HG02852 (cell line): ENCODE measurements at regions not wholly inside any gene's neighbourhood (a gene's known extent, or its start where the extent isn't known, plus 50 kb on each side); places are given as distances from the start of the nearest gene placed in this dataset.
"Not testable (repeated sequence)": the region's sequence is repeated elsewhere in the genome, so short reads cannot be mapped to it uniquely, and the experiment has no call there.

Experiments
- ATAC-seq: cut with Tn5 transposase; IDR thresholded peaks from one replicate; pipeline ENCODE4 v1.9.1; 2021; ENCODE audit warnings: mild to moderate bottlenecking, moderate library complexity; ENCODE audit not compliant: unreplicated experiment

- no peak for ATAC-seq
These were observed 1343.7 kb upstream of the GOT2 start for GRCh38 chr16:60077861-60078260.

- no peak for ATAC-seq
These were observed 1340.3 kb upstream of the GOT2 start for GRCh38 chr16:60074378-60074777.

GRCh38 chr16:60073376-60073775 lies 1339.3 kb upstream of the GOT2 start:
- no peak for ATAC-seq

- ATAC-seq, result no peak
These were observed 1329.9 kb upstream of the GOT2 start for GRCh38 chr16:60064026-60064425.

DNA sequence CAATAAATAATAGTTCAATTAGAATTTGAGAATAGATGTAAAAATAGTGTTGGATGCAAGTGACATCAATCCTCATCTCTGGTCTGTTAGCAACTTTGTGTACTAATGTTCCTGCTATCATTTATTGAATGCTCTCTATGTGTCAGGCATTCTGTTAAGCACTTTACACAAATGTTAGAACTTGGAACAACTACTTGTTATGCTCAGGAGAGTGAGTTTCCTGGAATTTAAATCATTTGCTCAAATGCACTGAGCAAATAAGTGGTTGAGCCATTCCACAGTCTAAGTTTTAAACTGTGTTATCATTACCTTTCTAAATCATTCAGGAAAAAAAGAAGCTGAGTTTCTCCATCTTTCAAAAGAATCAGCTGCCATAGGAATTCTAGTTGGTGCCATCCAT lies 1327.3 kb upstream of the GOT2 start:
- ATAC-seq, result no peak

- ATAC-seq, result no peak
These were observed 1326.6 kb upstream of the GOT2 start for GRCh38 chr16:60060731-60061130.

DNA sequence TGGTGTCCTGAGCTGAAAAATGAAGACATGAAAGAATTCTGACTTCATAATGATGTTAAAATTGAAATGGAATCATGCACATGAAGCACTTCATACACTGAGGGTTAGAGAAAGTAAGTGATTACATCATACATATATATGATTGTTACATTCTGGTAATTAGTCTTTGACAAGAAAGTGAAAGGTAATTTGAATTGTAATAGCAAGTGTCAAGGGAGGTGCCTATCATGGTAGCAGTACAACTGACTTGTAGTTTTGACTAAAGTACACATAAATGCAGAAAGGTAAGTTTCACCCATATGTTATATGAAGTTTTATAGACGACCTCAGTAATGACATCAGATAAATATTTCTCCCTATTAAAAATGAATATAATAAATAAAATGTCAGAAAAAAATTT lies 1325.0 kb upstream of the GOT2 start:
- ATAC-seq, result no peak

GRCh38 chr16:60041671-60042070 lies 1307.6 kb upstream of the GOT2 start:
- no peak for ATAC-seq

- no peak for ATAC-seq
These were observed 1297.6 kb upstream of the GOT2 start for GRCh38 chr16:60031740-60032139.

GRCh38 chr16:60027351-60027750 lies 1293.2 kb upstream of the GOT2 start:
- no peak for ATAC-seq

DNA sequence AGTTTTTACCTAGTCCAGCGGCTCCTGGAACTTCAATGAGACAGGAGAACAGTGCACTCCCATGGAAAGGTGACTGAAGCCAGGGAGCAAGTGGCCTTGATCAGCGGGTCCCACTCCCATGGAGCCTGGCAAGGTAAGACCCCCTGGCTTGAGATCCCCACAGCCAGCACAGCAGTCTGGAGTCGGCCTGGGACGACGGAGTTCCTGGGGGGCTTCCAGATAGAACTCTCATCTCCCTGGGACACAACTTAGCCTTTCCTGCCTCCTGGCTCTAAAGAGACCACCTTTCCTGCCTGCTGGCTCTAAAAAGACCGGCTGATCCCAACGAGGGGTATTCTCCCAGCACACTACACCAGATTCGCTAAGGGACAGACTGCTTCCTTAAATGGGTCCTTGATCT lies 1279.0 kb upstream of the GOT2 start:
- no peak for ATAC-seq

DNA sequence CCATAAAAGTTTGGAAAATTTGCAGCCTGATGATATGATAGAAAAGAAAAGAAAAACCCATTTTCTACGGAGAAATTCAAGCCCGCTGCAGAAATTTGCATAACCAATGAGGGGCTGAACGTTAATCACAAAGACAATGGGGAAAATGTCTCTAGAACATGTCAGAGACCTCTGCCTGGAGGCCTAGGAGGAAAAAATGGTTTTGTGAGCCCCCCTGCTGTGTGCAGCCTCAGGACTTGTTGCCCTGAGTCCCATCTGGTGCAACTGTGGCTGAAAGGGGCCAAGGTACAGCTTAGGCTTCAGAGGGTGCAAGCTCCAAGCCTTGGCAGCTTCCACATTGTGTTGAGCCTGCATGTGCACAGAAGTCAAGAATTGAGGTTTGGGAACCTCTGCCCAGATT lies 1267.4 kb upstream of the GOT2 start:
- ATAC-seq, result no peak

DNA sequence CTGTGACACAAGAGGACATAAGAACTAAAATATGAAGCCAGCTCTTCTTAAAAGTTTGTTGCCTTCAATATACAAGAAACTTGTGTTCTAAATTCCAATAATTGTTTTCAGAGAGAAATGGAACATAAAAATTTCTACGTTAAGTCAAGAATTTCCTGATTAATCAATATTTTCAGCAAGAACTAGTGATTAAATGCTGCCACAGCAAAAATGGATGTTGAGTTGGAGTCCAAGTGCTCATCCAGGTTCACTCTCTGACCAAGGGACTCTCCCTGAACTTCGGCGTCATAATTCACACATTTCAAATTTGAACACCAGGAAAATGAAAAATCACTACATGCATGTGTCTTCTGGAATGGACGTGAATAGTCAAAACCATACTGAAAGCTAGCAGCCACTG lies 1263.6 kb upstream of the GOT2 start:
- ATAC-seq, result no peak

DNA sequence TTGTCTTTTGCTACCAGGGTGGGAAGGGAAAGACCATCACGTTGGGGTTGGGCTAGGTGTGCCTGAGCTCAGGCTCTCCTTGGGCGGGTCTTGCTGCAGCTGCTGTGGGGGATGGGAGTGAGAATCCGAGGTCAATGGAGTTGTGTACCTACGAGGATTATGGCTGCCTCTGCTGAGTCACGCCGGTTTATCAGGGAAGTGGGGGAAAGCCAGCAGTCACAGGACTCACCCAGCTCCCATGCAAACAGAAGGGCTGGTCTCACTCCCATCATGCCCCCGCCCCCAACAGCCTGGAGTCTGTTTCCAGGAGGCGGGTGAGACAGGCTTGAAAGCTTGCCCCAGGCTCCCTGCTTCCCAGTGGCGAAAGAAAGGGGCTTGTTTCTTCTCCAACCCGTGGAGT lies 1259.0 kb upstream of the GOT2 start:
- ATAC-seq, result no peak

GRCh38 chr16:59991171-59991570 lies 1257.1 kb upstream of the GOT2 start:
- no peak for ATAC-seq

DNA sequence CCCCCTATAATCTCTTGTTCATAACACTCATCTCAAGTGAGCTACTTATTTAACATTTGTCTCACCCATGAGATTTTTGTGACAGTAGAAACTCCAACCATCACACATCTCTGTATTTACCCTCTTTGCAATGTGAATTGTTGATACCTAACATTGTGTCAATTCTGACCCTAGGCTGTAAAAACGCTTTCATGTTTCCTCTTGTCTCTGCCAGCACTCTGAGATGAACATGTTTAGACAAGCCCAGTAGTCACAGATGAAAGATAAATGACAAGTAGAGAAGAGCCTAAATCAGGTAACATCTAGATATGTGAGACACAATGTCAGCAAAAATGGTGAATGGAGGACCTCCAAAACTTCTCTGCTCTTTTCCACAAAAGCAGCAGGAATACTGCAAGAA lies 1254.5 kb upstream of the GOT2 start:
- no peak for ATAC-seq

DNA sequence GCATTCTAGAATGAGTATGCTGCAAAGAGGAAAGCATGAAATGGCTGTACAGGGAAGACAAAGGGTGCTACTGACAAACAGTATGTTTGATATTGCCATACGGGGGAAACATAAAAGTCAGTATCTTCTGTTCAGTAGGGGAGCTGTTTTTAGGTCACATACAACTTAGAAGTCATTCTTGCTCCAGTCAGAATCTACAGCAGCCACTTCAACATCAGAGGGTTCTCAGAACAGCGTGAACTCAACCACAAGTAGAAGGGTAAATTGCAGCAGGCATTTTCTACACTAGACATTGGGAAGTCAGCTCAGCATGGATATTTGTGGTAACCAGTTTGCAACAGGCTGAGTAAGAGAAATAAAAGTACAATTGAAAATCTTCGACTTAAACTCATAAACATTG lies 1241.8 kb upstream of the GOT2 start:
- no peak for ATAC-seq

DNA sequence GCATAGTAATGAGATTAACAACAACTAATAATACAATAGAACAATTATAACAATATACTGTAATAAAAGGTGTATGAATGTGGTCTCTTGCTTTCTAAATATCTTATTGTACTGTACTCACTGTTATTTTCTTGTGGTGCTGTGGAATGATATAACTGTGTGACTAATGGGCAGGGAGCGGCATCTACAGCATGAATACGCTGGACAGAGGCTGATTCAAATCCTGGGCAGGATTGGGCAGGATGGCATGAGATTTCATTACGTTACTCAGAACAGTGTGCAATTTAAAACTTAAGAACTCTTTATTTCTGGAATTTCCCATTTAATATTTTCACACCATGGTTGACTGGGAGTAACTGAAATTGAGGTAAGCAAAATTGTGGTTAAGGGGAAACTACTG lies 1239.8 kb upstream of the GOT2 start:
- no peak for ATAC-seq

DNA sequence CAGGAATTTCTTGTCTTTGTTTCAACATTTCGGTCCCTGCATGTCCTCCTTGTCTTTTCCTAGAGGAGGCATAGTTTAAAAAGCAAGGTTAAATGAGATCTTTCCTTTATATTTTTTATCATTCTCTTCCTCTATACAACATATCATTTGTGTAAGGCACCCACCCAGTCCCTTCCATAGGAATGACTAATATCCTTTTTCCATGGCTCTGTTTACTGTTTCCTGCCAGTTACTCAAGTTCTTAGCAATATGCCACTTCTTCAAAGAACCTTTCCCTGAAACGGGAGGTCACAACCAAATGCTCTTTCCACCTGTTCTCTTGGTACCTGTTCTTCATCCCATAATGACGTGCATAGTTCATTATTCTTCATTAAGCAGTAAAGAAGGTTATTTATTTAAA lies 1237.1 kb upstream of the GOT2 start:
- ATAC-seq, result no peak

DNA sequence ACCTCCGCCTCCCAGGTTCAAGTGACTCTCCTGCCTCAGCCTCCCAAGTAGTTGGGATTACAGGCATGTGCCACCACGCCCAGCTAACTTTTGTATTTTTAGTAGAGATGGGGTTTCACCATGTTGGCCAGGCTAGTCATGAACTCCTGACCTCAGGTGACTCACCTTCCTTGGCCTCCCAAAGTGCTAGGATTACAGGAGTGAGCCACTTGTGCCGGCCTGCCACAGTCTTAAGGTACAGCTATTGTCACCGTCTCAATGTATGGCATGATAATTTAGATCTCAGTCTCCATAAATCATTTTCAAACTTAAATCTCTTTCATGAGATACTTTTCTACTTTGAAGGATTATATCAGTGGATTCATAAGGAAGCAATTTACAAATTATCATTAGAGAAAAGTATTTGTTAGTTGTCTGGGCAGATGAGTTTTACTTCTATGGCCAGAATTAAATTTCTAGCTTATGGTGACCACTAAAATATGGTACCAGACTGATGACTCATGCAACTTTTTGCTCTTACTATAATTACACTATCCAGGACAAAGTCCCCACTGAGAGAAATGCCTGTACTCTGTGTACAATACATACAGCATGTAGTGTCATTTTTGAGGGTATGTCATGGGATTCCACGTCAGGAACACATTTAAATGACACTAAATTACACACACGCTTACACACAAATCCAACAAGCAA lies 1230.3 kb upstream of the GOT2 start:
- no peak for ATAC-seq

GRCh38 chr16:59959311-59959710 lies 1225.2 kb upstream of the GOT2 start:
- no peak for ATAC-seq

- no peak for ATAC-seq
These were observed 1216.3 kb upstream of the GOT2 start for GRCh38 chr16:59950431-59950830.

GRCh38 chr16:59944041-59944440 lies 1209.9 kb upstream of the GOT2 start:
- not testable (repeated sequence) for ATAC-seq
